ENCODE measurements at regions not wholly inside any gene's neighbourhood (a gene's known extent, or its start where the extent isn't known, plus 50 kb on each side); places are given as distances from the start of the nearest gene placed in this dataset.

GRCh38 chr3:164208048-164208447 lies 870.2 kb downstream of the SI start:
- no peak overlapping the region for H4K5ac ChIP-seq (ENCODE audit: insufficient read length, low read depth, low read length)
- Mint-ChIP-seq H3K36me3 (ENCODE audit: insufficient read depth in 1 of 3, low read depth in 3 of 3) (no peaks in the 10 kb centered on the region), H3K27me3 (ENCODE audit: low read depth) (no peaks in the 10 kb centered on the region), H3K4me3 (no peak overlapping the region), H3K4me1 (peaks cover 8% of the 10 kb centered on the region in 2 experiments), H3K27ac (no peak overlapping the region; a peak in 1 of 7 replicates), H3K9me3 (peaks cover 4 to 5% of the 10 kb centered on the region in 2 experiments; a peak in 3 of 5 replicates)
- no peak overlapping the region for H3K14ac ChIP-seq (ENCODE audit: insufficient read depth, low read length)
- H2BK120ac ChIP-seq (ENCODE audit: low read depth, low read length, poor library complexity, severe bottlenecking): no peak overlapping the region
- H3K9ac ChIP-seq (ENCODE audit: extremely low read depth, insufficient read length, low read length): no peak overlapping the region
- no CpG with 5 or more reads among the region's 2 CpGs for WGBS (ENCODE audit: extremely low coverage, insufficient read length, low lambda C conversion rate)
- no peak for DNase-seq
- H3K79me2 ChIP-seq (ENCODE audit: insufficient read depth, low read length): no peaks in the 10 kb centered on the region
- no peaks in the 10 kb centered on the region for H4K20me1 ChIP-seq (ENCODE audit: control insufficient read depth, insufficient read depth, insufficient read length)
- H2BK15ac ChIP-seq (ENCODE audit: low read depth, low read length): no peak overlapping the region
- H4K8ac ChIP-seq (replicated peaks; ENCODE audit: insufficient read length, low read depth, low read length): no peak overlapping the region
- no peaks in the 10 kb centered on the region for H3K79me1 ChIP-seq (ENCODE audit: insufficient read depth, low read depth, low read length, poor library complexity, severe bottlenecking)
- H3K23ac ChIP-seq (ENCODE audit: insufficient read length, low read depth, low read length): no peak overlapping the region
- no peaks in the 10 kb centered on the region for H3K9me3 ChIP-seq (ENCODE audit: control insufficient read depth, low read depth, low read length)
- no peaks in the 10 kb centered on the region for H3K27me3 ChIP-seq (ENCODE audit: insufficient read depth, low read length)
- no peaks in the 10 kb centered on the region for H3K23me2 ChIP-seq (ENCODE audit: insufficient read length, low read depth, low read length, poor library complexity, severe bottlenecking)
- H2AFZ ChIP-seq (ENCODE audit: low read length): no peak overlapping the region
- no peak overlapping the region for H3K4ac ChIP-seq (ENCODE audit: low read depth, low read length)
- no peaks in the 10 kb centered on the region for H3K4me1 ChIP-seq (ENCODE audit: insufficient read depth, low read length)
- no peak overlapping the region for H4K91ac ChIP-seq (ENCODE audit: insufficient read length, low read depth, low read length)
- no peak overlapping the region for H3K18ac ChIP-seq (ENCODE audit: insufficient read length, low read depth, low read length)
- H2BK5ac ChIP-seq (ENCODE audit: insufficient read length, low read length): no peak overlapping the region
- no peak overlapping the region for H3K4me2 ChIP-seq (ENCODE audit: insufficient read depth, insufficient read length, low read length)
- H2BK20ac ChIP-seq (ENCODE audit: low read depth, low read length, poor library complexity, severe bottlenecking): no peak overlapping the region
- no peak overlapping the region for H2BK12ac ChIP-seq (ENCODE audit: insufficient read length, low read depth, low read length)
- H2AK5ac ChIP-seq (ENCODE audit: insufficient read length, low read length): no peak overlapping the region
- H3K27ac ChIP-seq (ENCODE audit: insufficient read length, low read depth, low read length): no peak overlapping the region
- no peak overlapping the region for H3T11ph ChIP-seq (ENCODE audit: low read length)
- TF ChIP-seq CTCF (conservative IDR thresholded peaks at IDR 0.05): no peak
- no peak overlapping the region for H3K56ac ChIP-seq (ENCODE audit: insufficient read length, low read depth, low read length)
